ENCODE measurements at regions not wholly inside any gene's neighbourhood (a gene's known extent, or its start where the extent isn't known, plus 50 kb on each side); places are given as distances from the start of the nearest gene placed in this dataset.

DNA sequence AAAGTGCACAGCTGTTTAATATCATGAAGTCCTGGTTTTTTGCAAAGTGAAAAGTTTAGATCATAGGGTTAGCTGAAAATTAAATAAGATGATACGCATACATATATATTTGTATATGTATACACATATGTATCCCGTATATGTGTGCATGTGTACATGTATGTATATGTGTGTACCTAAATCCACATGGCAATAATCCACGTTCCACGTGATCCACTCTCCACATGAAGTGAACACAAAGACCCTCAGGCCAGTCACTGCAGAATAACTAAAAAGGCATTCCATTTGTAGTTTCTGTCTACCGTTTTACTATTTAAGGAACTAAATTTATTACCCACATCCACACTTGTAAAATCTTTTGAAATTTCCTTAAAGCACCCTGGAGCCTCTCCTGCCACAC, 294.9 kb downstream of the FOXA2 start:
- Histone ChIP-seq H3K4me3 (no peak overlapping the region), H3K36me3 (no peaks in the 10 kb centered on the region), H3K27ac (no peak overlapping the region), H3K4me1 (no peaks in the 10 kb centered on the region), H3K9me3 (no peaks in the 10 kb centered on the region), H3K27me3 (peaks cover 0 to 10% of the 10 kb centered on the region in 2 donors)
- TF ChIP-seq, protein P1, sequence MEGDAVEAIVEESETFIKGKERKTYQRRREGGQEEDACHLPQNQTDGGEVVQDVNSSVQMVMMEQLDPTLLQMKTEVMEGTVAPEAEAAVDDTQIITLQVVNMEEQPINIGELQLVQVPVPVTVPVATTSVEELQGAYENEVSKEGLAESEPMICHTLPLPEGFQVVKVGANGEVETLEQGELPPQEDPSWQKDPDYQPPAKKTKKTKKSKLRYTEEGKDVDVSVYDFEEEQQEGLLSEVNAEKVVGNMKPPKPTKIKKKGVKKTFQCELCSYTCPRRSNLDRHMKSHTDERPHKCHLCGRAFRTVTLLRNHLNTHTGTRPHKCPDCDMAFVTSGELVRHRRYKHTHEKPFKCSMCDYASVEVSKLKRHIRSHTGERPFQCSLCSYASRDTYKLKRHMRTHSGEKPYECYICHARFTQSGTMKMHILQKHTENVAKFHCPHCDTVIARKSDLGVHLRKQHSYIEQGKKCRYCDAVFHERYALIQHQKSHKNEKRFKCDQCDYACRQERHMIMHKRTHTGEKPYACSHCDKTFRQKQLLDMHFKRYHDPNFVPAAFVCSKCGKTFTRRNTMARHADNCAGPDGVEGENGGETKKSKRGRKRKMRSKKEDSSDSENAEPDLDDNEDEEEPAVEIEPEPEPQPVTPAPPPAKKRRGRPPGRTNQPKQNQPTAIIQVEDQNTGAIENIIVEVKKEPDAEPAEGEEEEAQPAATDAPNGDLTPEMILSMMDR (IDR thresholded peaks at IDR 0.05) = no peak
- ATAC-seq = no peak
- intact Hi-C loops (cut with DNase I) = no loop called here
- DNase-seq = no peak

DNA sequence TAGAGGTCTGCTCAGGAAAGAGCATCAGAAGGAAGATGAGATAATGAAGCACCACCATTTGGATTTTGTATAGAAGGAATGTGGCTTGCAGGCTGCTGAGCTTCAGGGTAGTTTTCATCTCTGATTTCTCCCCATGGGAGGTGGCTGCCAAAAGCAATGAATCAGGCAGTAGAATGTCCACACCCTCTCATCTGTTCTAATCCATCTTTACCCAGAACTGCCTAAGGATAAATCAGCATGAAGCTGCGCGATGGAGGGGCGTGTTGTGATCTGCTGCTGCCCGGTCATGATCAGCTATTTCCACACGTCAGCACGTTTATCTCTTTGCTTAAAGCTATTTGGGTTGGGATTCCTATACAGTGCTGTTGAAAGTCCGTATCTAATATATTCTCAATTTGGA, 295.4 kb downstream of the FOXA2 start:
- no peak for ATAC-seq
- intact Hi-C loops (cut with DNase I) = no loop called here
- TF ChIP-seq, protein P1 (IDR thresholded peaks at IDR 0.05) = no peak

DNA sequence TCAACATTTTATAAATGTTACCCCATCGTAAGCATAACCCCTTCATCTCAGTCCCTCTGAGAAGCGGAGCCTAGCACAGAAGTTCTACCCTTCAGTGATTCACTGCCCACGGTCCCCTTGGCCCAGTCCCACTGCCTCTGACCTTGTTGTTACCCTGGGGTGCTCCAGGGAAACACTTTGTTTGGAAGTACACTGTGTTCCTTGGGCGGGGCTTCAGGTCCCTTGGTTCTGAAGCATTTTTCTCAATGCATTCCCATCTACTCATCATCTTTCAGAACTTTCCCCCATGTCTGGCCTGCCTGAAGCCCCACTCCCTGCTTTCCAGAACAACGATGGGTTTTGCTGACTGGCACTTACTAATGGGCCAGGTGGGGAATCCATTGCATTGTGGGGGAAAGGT, 296.2 kb downstream of the FOXA2 start:
- Histone ChIP-seq H3K9me3 (no peaks in the 10 kb centered on the region), H3K27ac (no peak overlapping the region), H3K27me3 (peaks cover 0 to 10% of the 10 kb centered on the region in 2 donors), H3K4me1 (no peaks in the 10 kb centered on the region), H3K36me3 (no peaks in the 10 kb centered on the region), H3K4me3 (no peak overlapping the region)
- ATAC-seq (no peak), DNase-seq (no peak)
- TF ChIP-seq, protein P1 (IDR thresholded peaks at IDR 0.05) = no peak
- intact Hi-C loops (cut with DNase I) = no loop called here

More for the DNA sequence above, 295.4 kb downstream of the FOXA2 start:
- no peak overlapping the region for H3K27ac ChIP-seq
- DNase-seq = no peak
- H3K27me3 ChIP-seq = peaks cover 0 to 10% of the 10 kb centered on the region in 2 donors
- no peaks in the 10 kb centered on the region for H3K4me1 ChIP-seq
- H3K4me3 ChIP-seq = no peak overlapping the region
- no peaks in the 10 kb centered on the region for H3K9me3 ChIP-seq
- H3K36me3 ChIP-seq = no peaks in the 10 kb centered on the region

DNA sequence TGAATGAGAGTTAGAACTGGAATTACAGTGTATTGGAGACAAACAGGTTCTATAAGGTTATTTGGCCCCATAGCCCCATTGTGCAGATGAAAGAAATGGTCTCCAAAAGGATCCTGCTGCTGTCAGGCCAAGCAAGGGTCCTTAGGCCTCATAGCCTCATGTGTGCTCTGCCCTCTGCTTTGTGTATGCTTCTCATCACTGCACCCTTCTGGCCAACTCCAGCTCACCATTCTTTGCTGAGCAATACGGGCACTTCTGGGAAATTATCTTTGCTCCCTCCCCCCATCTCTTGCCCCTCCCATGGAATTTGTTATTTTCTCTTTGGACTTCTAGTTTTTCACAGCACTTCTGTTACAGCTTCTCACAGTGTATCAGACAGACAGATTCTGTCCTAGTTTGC, 298.8 kb downstream of the FOXA2 start:
- H3K27ac ChIP-seq = no peak overlapping the region
- H3K4me1 ChIP-seq = no peaks in the 10 kb centered on the region
- no peaks in the 10 kb centered on the region for H3K9me3 ChIP-seq
- intact Hi-C loops (cut with DNase I) = no loop called here
- H3K4me3 ChIP-seq = no peak overlapping the region
- no peak for ATAC-seq
- no peak for DNase-seq
- no peaks in the 10 kb centered on the region for H3K36me3 ChIP-seq
- TF ChIP-seq, protein P1 (IDR thresholded peaks at IDR 0.05) = no peak
- peaks cover 0 to 1% of the 10 kb centered on the region in 2 donors for H3K27me3 ChIP-seq

DNA sequence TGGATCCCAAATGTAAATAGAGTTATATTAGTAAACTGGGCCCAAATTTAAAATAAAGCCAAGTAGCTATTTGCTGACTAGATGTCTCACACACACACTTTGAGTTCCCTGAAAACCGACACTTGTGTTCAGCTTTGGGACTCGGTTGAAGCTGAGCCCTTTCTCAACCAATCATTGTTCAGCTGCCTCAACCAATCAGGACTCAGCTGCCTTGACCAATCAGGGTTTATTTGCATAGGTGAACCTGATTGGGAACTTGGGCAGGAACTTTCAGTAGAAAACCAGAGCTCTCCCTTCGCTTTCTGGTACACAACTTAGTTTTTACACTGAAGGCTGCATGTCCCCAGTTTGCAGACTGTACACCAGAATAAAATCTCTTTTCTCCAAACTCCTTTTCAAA, 301.7 kb downstream of the FOXA2 start:
- TF ChIP-seq, protein P1 (IDR thresholded peaks at IDR 0.05) = no peak
- intact Hi-C loops (cut with DNase I) = no loop called here
- no peaks in the 10 kb centered on the region for H3K9me3 ChIP-seq
- no peak overlapping the region for H3K4me3 ChIP-seq
- no peaks in the 10 kb centered on the region for H3K27me3 ChIP-seq
- ATAC-seq (no peak), DNase-seq (no peak)
- no peaks in the 10 kb centered on the region for H3K4me1 ChIP-seq
- H3K36me3 ChIP-seq = no peaks in the 10 kb centered on the region
- H3K27ac ChIP-seq = no peak overlapping the region

All from left lung (tissue), 4 donors.